GM23338 (cell line): ENCODE measurements at regions not wholly inside any gene's neighbourhood (a gene's known extent, or its start where the extent isn't known, plus 50 kb on each side); places are given as distances from the start of the nearest gene placed in this dataset.

Experiments used
- ATAC-seq: fragments of 200-7000 bp; cut with Tn5 transposase; 3 replicates; pipeline ENCODE4 v1.9.1; 2020
- DNase-seq: peaks from one replicate; pipeline ENCODE4 v3.0.0-alpha.2; 2015; ENCODE audit warnings: low spot score
- H2AFZ ChIP-seq: fragments of 200-600 bp; sonication (generic); 2 replicates; pipeline ENCODE4 v1.8.0; 2016; ENCODE audit warnings: antibody characterized with exemption, mild to moderate bottlenecking, moderate library complexity
- H3F3A ChIP-seq: fragments of 200-600 bp; sonication (generic); replicated peaks from 2 replicates; pipeline ENCODE4 v1.8.0; 2017; ENCODE audit warnings: antibody characterized with exemption, mixed run types, low read depth
- H3K27ac ChIP-seq: fragments of 200-600 bp; sonication (generic); 2 replicates; pipeline ENCODE4 v1.6.1; 2016; ENCODE audit warnings: low read depth
- H3K27me3 ChIP-seq: fragments of 200-600 bp; sonication (generic); 2 replicates; pipeline ENCODE4 v1.8.0; 2016; ENCODE audit warnings: mild to moderate bottlenecking, mixed run types, moderate library complexity; ENCODE audit not compliant: insufficient read depth
- H3K36me3 ChIP-seq: fragments of 200-600 bp; sonication (generic); 2 replicates; pipeline ENCODE4 v1.8.0; 2016; ENCODE audit warnings: mild to moderate bottlenecking; ENCODE audit not compliant: insufficient read depth
- H3K4me1 ChIP-seq: fragments of 200-600 bp; sonication (generic); 2 replicates; pipeline ENCODE4 v1.8.0; 2016; ENCODE audit warnings: mild to moderate bottlenecking, moderate library complexity; ENCODE audit not compliant: insufficient read depth
- H3K4me2 ChIP-seq: fragments of 200-600 bp; sonication (generic); 2 replicates; pipeline ENCODE4 v1.7.1; 2017; ENCODE audit warnings: mixed run types
- H3K4me3 ChIP-seq: fragments of 200-600 bp; sonication (generic); 2 replicates; pipeline ENCODE4 v1.6.1; 2016; ENCODE audit warnings: mixed run types
- H3K79me2 ChIP-seq: fragments of 200-600 bp; sonication (generic); replicated peaks from 2 replicates; pipeline ENCODE4 v1.8.0; 2017; ENCODE audit warnings: mild to moderate bottlenecking; ENCODE audit not compliant: insufficient read depth
- H3K9me2 ChIP-seq: fragments of 200-600 bp; sonication (generic); 2 replicates; pipeline ENCODE4 v1.8.0; 2017; ENCODE audit not compliant: insufficient read depth
- H4K20me1 ChIP-seq: fragments of 200-600 bp; sonication (generic); replicated peaks from 2 replicates; pipeline ENCODE4 v1.8.0; 2017; ENCODE audit warnings: mild to moderate bottlenecking; ENCODE audit not compliant: insufficient read depth
- H3K27ac Mint-ChIP-seq: 2 replicates; pipeline ENCODE4 v1.8.0; 2020; ENCODE audit warnings: inconsistent platforms, mild to moderate bottlenecking, moderate library complexity, mixed read lengths
- H3K27me3 Mint-ChIP-seq: 3 replicates; pipeline ENCODE4 v1.8.0; 2022; ENCODE audit warnings: low read depth, mild to moderate bottlenecking, moderate library complexity, mixed read lengths, inconsistent platforms; ENCODE audit not compliant: insufficient read depth, poor library complexity
- H3K36me3 Mint-ChIP-seq: 3 replicates; pipeline ENCODE4 v1.8.0; 2021; ENCODE audit warnings: low read depth, mild to moderate bottlenecking, inconsistent platforms, moderate library complexity, mixed read lengths
- H3K4me1 Mint-ChIP-seq: 3 replicates; pipeline ENCODE4 v1.8.0; 2020; ENCODE audit warnings: mild to moderate bottlenecking, inconsistent platforms, mixed read lengths
- H3K4me3 Mint-ChIP-seq: 3 replicates; pipeline ENCODE4 v1.8.0; 2021; ENCODE audit warnings: moderate library complexity, mild to moderate bottlenecking, inconsistent platforms, mixed read lengths
- H3K9me3 Mint-ChIP-seq: 3 replicates; pipeline ENCODE4 v1.8.0; 2020; ENCODE audit warnings: moderate library complexity, mild to moderate bottlenecking, inconsistent platforms, mixed read lengths
- CREB1 ChIP-seq: fragments of 250-450 bp; sonication (Bioruptor Pico); IDR thresholded peaks from 2 replicates; pipeline ENCODE4 v1.5.0; 2020; ENCODE audit warnings: low read depth, mild to moderate bottlenecking, moderate library complexity
- CTCF ChIP-seq, 2 experiments: fragments of 200-600 bp in 1 of 2; sonication (generic) in 1 of 2; conservative IDR thresholded peaks; 2 replicates each; pipeline versions ENCODE4 v1.5.1 to v1.6.1; 2016 to 2017; ENCODE audit warnings: antibody characterized with exemption in 2 of 2, low read depth in 2 of 2, mild to moderate bottlenecking in 2 of 2, moderate library complexity in 1 of 2
- ETS1 ChIP-seq: IDR thresholded peaks from 2 replicates; pipeline ENCODE4 v1.6.1; 2016; ENCODE audit warnings: antibody characterized with exemption
- EZH2 ChIP-seq: fragments of 200-600 bp; sonication (generic); IDR thresholded peaks from one replicate; pipeline ENCODE4 v1.8.0; 2017; ENCODE audit warnings: antibody characterized with exemption, mild to moderate bottlenecking, low read depth; ENCODE audit not compliant: unreplicated experiment
- EZH2phosphoT487 ChIP-seq: fragments of 200-600 bp; sonication (generic); IDR thresholded peaks from one replicate; pipeline ENCODE4 v1.8.1; 2018; ENCODE audit warnings: antibody characterized with exemption; ENCODE audit not compliant: unreplicated experiment
- JUNB ChIP-seq: IDR thresholded peaks from one replicate; pipeline ENCODE4 v1.6.1; 2016; ENCODE audit warnings: antibody characterized with exemption; ENCODE audit not compliant: unreplicated experiment
- NANOG ChIP-seq: IDR thresholded peaks from 2 replicates; pipeline ENCODE4 v1.6.1; 2016; ENCODE audit warnings: antibody characterized with exemption, borderline replicate concordance
- POLR2AphosphoS5 ChIP-seq: IDR thresholded peaks from 2 replicates; pipeline ENCODE4 v1.6.1; 2016; ENCODE audit warnings: antibody characterized with exemption, low read depth
- REST ChIP-seq: IDR thresholded peaks from one replicate; pipeline ENCODE4 v1.6.1; 2018; ENCODE audit warnings: antibody characterized with exemption; ENCODE audit not compliant: unreplicated experiment
- STAT1 ChIP-seq: IDR thresholded peaks from one replicate; pipeline ENCODE4 v1.6.1; 2016; ENCODE audit warnings: antibody characterized with exemption; ENCODE audit not compliant: unreplicated experiment
- ZNF114 ChIP-seq: fragments of 250-450 bp; sonication (Bioruptor Pico); IDR thresholded peaks from 2 replicates; pipeline ENCODE4 v1.5.0; 2020; ENCODE audit warnings: mild to moderate bottlenecking, moderate library complexity
- ZNF331 ChIP-seq: fragments of 250-450 bp; sonication (Bioruptor Pico); IDR thresholded peaks from 2 replicates; pipeline ENCODE4 v1.5.0; 2020; ENCODE audit warnings: low read depth, mild to moderate bottlenecking, moderate library complexity
- ZNF462 ChIP-seq: fragments of 250-450 bp; sonication (Bioruptor Pico); IDR thresholded peaks from 2 replicates; pipeline ENCODE4 v1.5.0; 2020; ENCODE audit warnings: mild to moderate bottlenecking, moderate library complexity

- Histone ChIP-seq H3K9me2 (peaks cover 12% of the 10 kb centered on the region; the same call in 1 of the 2 replicates), H4K20me1 (no peaks in the 10 kb centered on the region), H3K36me3 (no peaks in the 10 kb centered on the region), H3F3A (no peaks in the 10 kb centered on the region), H3K4me3 (no peak overlapping the region), H3K4me1 (peaks cover 1% of the 10 kb centered on the region; the same call in 1 of the 2 replicates), H2AFZ (no peak overlapping the region), H3K79me2 (no peaks in the 10 kb centered on the region), H3K27me3 (no peaks in the 10 kb centered on the region), H3K27ac (no peak overlapping the region), H3K4me2 (no peak overlapping the region)
- Mint-ChIP-seq H3K4me1 (peaks cover 15% of the 10 kb centered on the region), H3K27ac (no peak overlapping the region), H3K27me3 (peaks cover 6% of the 10 kb centered on the region), H3K36me3 (peaks cover 30% of the 10 kb centered on the region), H3K4me3 (no peak overlapping the region), H3K9me3 (peaks cover 18% of the 10 kb centered on the region)
- DNase-seq: no peak
- TF ChIP-seq ZNF462 (no peak), ZNF114 (CRISPR knock-in tag) (no peak), EZH2 (no peak), CTCF (conservative IDR thresholded peaks at IDR 0.05; ENCODE audit: low read depth in 2 of 2) (no peak), STAT1 (no peak), CREB1 (CRISPR knock-in tag) (no peak), ETS1 (no peak), REST (no peak), POLR2AphosphoS5 (no peak), EZH2phosphoT487 (no peak), JUNB (no peak), NANOG (no peak), ZNF331 (CRISPR knock-in tag) (no peak)
- ATAC-seq: no peak
Measured at GRCh38 chr9:28976250-28976649, 1403.0 kb upstream of the C9orf72 start.
